Lower lobe of right lung (tissue), 2 donors: ENCODE measurements at regions not wholly inside any gene's neighbourhood (a gene's known extent, or its start where the extent isn't known, plus 50 kb on each side); places are given as distances from the start of the nearest gene placed in this dataset.

Experiments used
- ATAC-seq, 2 donors: fragments of 200-7000 bp; cut with Tn5 transposase; one replicate each; pipeline ENCODE4 v1.9.1; 2020 to 2022; ENCODE audit warnings: mild to moderate bottlenecking in 2 of 2, moderate library complexity in 2 of 2
- DNase-seq: peaks from one replicate; pipeline ENCODE4 v3.0.0-alpha.2; 2020
- H3K27ac ChIP-seq: fragments of 200-600 bp; one replicate; pipeline ENCODE4 v1.8.0; 2022
- H3K27me3 ChIP-seq: fragments of 200-600 bp; one replicate; pipeline ENCODE4 v1.8.0; 2022; ENCODE audit warnings: low read depth
- H3K36me3 ChIP-seq: fragments of 200-600 bp; one replicate; pipeline ENCODE4 v1.8.0; 2022; ENCODE audit warnings: mild to moderate bottlenecking
- H3K4me1 ChIP-seq: fragments of 200-600 bp; one replicate; pipeline ENCODE4 v1.8.0; 2022
- H3K4me3 ChIP-seq: fragments of 200-600 bp; one replicate; pipeline ENCODE4 v1.8.0; 2022; ENCODE audit warnings: mild to moderate bottlenecking
- H3K9me3 ChIP-seq: fragments of 200-600 bp; one replicate; pipeline ENCODE4 v1.8.0; 2022
- CTCF ChIP-seq: fragments of 200-600 bp; IDR thresholded peaks from one replicate; pipeline ENCODE4 v1.8.0; 2022; ENCODE audit warnings: antibody characterized with exemption, mild to moderate bottlenecking
- intact Hi-C: fragments of 100-400 bp; cut with DNase I; formaldehyde crosslinking; loops from one replicate; pipeline ENCODE4 v1.11.0; 2022
- donor health status: DM: no; HTN: yes; CAD: no; lungs with severe emphysema.

DNA sequence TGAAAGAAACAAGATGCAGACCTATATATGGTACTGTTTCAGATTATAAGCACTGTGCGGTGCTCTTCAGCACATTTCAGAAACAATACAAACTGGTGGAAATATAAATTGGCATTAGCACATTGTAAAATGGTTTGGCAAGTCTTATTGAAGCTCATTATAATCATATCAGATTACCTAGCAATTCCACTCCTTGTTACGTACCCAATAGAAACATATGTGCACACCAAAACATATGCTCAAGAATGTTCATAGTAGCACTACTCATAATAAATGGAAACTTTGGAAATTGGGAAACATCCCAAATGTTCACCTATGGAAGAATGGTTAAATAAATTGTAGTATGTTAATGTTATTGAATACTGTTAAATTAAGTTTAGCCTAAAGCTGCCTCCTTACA lies 54.9 kb upstream of the PLEKHG1 start:
- no peaks in the 10 kb centered on the region for H3K27me3 ChIP-seq
- no peaks in the 10 kb centered on the region for H3K36me3 ChIP-seq
- ATAC-seq (no peak), DNase-seq (no peak)
- H3K27ac ChIP-seq, result no peak overlapping the region
- no peak for TF ChIP-seq CTCF
- no peak overlapping the region for H3K4me3 ChIP-seq
- no peaks in the 10 kb centered on the region for H3K9me3 ChIP-seq
- H3K4me1 ChIP-seq, result peaks cover 6% of the 10 kb centered on the region
- intact Hi-C loops, result no loop called here

DNA sequence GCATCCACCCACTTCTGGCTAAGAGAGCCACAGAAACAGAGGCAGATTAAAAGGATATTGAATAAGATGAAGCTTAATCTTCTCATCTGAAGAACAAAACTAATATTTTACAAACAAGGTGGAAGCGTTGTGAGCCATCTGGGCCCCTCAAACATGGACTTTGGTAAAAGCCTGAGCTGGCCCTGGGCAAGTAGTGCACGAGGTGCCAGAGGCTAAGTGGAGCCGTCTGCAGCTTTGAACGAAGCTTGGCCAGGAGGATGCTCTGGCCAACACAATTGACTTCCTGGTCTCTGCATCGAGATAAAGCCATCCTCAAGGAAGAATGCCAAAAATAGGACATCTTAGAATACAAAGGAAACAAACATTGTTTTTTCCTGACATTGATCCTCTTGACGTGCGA lies 53.2 kb upstream of the PLEKHG1 start:
- Histone ChIP-seq H3K27me3 (no peaks in the 10 kb centered on the region), H3K9me3 (no peaks in the 10 kb centered on the region), H3K27ac (no peak overlapping the region), H3K4me1 (peaks cover 6% of the 10 kb centered on the region), H3K4me3 (no peak overlapping the region), H3K36me3 (no peaks in the 10 kb centered on the region)
- TF ChIP-seq CTCF, result no peak
- intact Hi-C loops, result no loop called here
- DNase-seq (no peak), ATAC-seq (no peak)

- no peaks in the 10 kb centered on the region for H3K27me3 ChIP-seq
- ATAC-seq, result no peak
- no peak for TF ChIP-seq CTCF
- no peak overlapping the region for H3K4me3 ChIP-seq
- intact Hi-C loops, result no loop called here
- no peaks in the 10 kb centered on the region for H3K36me3 ChIP-seq
- no peak overlapping the region for H3K27ac ChIP-seq
- no peak for DNase-seq
- H3K9me3 ChIP-seq, result no peaks in the 10 kb centered on the region
- H3K4me1 ChIP-seq, result no peaks in the 10 kb centered on the region
These were observed 52.0 kb upstream of the PLEKHG1 start for GRCh38 chr6:150547502-150548222.

DNA sequence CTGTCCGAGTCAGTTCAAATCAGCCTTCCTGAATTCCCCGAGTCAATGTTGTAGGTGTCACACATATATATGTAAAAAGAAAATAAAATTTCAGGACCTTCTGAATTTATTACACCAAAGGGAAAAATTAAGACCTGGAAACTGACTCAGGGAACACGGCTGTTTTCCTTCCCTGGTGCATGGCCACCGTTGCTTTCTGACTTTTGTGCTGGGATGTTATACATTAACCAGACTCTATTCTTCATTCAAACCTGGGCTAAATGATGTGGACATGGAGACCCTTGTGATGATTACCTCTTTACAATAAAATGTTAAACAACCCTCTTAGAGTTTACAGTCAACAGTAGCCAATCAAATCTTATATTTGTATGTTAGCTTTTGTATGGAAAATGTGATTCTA lies 51.4 kb upstream of the PLEKHG1 start:
- intact Hi-C loops, result no loop called here
- H3K27me3 ChIP-seq, result no peaks in the 10 kb centered on the region
- H3K36me3 ChIP-seq, result no peaks in the 10 kb centered on the region
- TF ChIP-seq CTCF, result no peak
- no peak for ATAC-seq
- no peaks in the 10 kb centered on the region for H3K9me3 ChIP-seq
- H3K4me1 ChIP-seq, result no peaks in the 10 kb centered on the region
- H3K4me3 ChIP-seq, result no peak overlapping the region
- DNase-seq, result no peak
- no peak overlapping the region for H3K27ac ChIP-seq

DNA sequence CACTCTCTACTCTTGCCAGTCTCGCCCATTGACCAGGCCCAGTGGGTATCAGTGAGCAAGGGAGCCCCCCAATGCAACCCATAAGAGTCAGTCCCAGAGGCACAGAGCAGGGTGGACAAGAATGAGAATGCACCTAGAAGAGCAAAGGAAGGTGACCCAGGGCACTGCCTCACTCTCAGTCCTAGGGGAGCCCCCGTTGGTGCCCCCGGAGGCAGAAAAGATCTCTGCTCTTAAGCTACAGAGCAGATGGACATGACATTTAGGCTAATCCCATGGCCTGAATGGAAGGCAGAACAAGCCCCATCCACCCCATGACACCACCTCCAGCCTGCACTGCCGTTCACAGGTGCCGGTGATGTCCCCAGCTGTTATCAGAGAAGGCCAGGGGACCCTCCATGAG lies 50.7 kb upstream of the PLEKHG1 start:
- H3K4me1 ChIP-seq, result no peaks in the 10 kb centered on the region
- intact Hi-C loops, result no loop called here
- ATAC-seq (peak in 1 of 2 donors; percentile 39), DNase-seq (no peak)
- H3K36me3 ChIP-seq, result no peaks in the 10 kb centered on the region
- H3K27me3 ChIP-seq, result no peaks in the 10 kb centered on the region
- no peaks in the 10 kb centered on the region for H3K9me3 ChIP-seq
- TF ChIP-seq CTCF, result no peak
- no peak overlapping the region for H3K4me3 ChIP-seq
- H3K27ac ChIP-seq, result no peak overlapping the region
